IPS DF 6.9 (cell line): ENCODE measurements at regions not wholly inside any gene's neighbourhood (a gene's known extent, or its start where the extent isn't known, plus 50 kb on each side); places are given as distances from the start of the nearest gene placed in this dataset.

Experiments used
- DNase-seq: peaks from one replicate; pipeline ENCODE4 v3.0.0-alpha.2; 2013; ENCODE audit warnings: low read depth, low spot score
- H3K27ac ChIP-seq: one replicate; pipeline ENCODE4 v1.5.1; 2013; ENCODE audit warnings: low read length, control low read depth
- H3K27me3 ChIP-seq: 2 replicates; pipeline ENCODE4 v1.6.1; 2013; ENCODE audit warnings: mild to moderate bottlenecking, low read length; ENCODE audit not compliant: control insufficient read depth, insufficient read depth
- H3K36me3 ChIP-seq: 2 replicates; pipeline ENCODE4 v1.6.1; 2013; ENCODE audit warnings: low read length; ENCODE audit not compliant: control insufficient read depth, insufficient read depth
- H3K4me1 ChIP-seq: 2 replicates; pipeline ENCODE4 v1.6.1; 2013; ENCODE audit warnings: low read length; ENCODE audit not compliant: control insufficient read depth, insufficient read depth
- H3K4me3 ChIP-seq: 2 replicates; pipeline ENCODE4 v1.5.1; 2013; ENCODE audit warnings: mild to moderate bottlenecking, low read length
- H3K9me3 ChIP-seq: 2 replicates; pipeline ENCODE4 v1.6.1; 2013; ENCODE audit warnings: low read length, inconsistent platforms; ENCODE audit not compliant: control insufficient read depth, insufficient read depth
- WGBS: extraction: QIAGEN DNeasy Blood & Tissue Kit; methylation state at CpG from one replicate; pipeline ENCODE4 v1.1.7; 2013; ENCODE audit warnings: mixed read lengths, missing lambda C conversion rate; ENCODE audit not compliant: insufficient read length, insufficient coverage; 5-methylcytosine and 5-hydroxymethylcytosine counted together

DNA sequence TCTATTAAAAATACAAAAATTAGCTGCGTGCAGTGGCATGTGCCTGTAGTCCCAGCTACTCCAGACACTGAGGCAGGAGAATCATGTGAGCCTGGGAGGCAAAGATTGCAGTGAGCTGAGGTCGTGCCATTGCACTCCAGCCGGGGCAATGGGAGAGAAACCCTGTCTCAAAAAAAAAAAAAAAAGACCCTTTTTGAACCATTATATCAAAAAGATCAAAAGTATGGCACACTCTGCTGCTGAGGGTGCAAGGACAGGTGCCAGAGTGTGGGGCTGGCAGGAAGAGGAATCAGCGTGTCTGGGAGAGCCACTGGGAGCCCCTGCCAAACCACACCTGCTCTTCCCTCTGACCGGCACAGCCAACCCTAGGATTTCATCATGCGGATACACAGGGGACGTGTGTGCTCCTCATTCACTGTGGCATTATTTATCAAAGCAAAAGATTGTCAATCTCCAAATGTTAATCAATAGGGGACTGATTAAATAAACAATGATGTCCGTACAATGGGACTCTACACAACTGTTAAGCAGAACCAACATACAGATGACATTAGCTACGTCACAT is 147.3 kb upstream of the TLE3 start:
- H3K27me3 ChIP-seq = no peaks in the 10 kb centered on the region
- H3K36me3 ChIP-seq = no peaks in the 10 kb centered on the region
- peaks cover 3% of the 10 kb centered on the region for H3K4me1 ChIP-seq
- H3K27ac ChIP-seq = no peak overlapping the region
- no peak overlapping the region for H3K4me3 ChIP-seq
- WGBS = no CpG with 5 or more reads among the region's 9 CpGs
- no peaks in the 10 kb centered on the region for H3K9me3 ChIP-seq
- no peak for DNase-seq

DNA sequence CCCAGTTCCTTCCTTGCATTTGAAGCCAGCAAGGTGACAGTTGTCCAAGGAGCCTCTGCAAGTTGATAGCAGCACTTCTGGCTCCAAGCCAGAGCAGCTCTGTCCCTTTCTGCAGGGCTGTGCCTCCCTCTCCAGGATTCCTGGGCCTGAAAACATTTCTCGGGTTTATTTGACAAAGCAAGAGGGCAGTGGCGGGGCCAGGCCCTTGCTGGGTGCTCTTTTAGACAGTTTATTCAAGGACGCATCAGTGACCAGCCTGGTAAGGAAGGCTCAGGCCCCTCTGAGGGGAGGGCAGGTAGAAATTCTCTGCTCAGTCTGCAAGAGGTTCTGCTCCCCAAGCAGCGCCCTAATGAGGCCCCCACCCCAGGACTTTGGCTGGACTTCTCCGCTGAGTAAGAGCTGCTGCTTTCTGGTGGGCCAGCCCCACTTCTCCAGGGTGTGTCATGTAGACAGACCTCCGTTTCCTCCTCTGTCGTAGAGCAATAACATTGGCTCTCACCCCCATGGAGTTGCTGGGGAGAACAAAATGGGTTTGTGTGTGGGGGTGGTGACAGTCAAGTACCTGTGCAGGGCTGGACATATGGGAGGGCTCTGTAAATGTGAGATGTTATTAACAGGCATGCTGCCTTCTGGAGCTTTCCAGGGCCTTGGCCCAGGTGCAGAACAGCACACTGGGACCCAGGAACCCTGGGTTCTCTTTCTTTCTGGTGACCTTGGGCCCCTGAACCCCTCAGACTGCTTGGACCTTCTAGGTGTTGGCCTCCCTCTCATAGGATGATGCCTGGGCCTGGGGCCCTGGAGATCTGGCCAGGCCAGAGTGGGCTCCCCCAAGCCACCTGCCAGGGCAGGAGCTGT is 146.2 kb upstream of the TLE3 start:
- Histone ChIP-seq H3K36me3 (no peaks in the 10 kb centered on the region), H3K27ac (no peak overlapping the region), H3K4me1 (peaks cover 3% of the 10 kb centered on the region), H3K27me3 (no peaks in the 10 kb centered on the region), H3K4me3 (no peak overlapping the region), H3K9me3 (no peaks in the 10 kb centered on the region)
- DNase-seq = no peak
- WGBS = no CpG with 5 or more reads among the region's 7 CpGs

DNA sequence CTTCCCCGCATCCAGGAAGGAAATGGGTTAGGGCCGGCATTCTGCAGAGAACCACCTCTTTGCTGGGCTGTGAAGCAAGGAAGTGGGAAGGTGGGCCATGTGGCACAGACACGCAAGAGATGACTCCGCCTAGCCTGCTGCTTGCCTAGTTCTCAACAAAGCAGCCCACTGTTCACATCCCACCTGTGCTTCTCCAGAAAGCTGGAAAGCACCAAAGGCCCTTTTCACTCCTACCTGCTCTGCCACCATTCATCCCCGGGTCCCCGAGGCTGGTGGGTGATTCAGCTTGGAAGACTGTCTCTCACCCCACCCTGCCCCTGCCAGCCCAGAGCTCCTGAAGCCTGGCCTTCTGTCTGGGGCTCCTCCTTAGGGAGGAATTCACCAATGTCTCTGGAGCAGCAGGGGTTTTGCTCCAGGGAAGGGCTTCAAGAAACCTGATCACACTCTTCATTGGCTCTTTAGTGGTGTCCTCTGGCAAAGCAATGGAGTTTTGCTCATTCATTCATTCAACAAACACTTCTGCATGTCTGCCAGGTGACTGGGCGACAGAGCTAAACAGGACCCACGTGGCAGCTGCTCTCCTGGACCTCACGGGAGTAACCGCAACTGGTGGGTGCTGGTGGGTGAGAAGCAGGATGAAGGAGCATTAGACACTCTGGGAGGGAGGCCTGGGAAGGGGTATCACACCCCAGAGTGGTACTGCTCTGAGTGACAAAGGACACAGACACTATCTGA is 145.4 kb upstream of the TLE3 start:
- no peak overlapping the region for H3K4me3 ChIP-seq
- peaks cover under 1% of the 10 kb centered on the region for H3K4me1 ChIP-seq
- no peaks in the 10 kb centered on the region for H3K9me3 ChIP-seq
- WGBS = no CpG with 5 or more reads among the region's 10 CpGs
- no peak for DNase-seq
- no peak overlapping the region for H3K27ac ChIP-seq
- no peaks in the 10 kb centered on the region for H3K36me3 ChIP-seq
- no peaks in the 10 kb centered on the region for H3K27me3 ChIP-seq

DNA sequence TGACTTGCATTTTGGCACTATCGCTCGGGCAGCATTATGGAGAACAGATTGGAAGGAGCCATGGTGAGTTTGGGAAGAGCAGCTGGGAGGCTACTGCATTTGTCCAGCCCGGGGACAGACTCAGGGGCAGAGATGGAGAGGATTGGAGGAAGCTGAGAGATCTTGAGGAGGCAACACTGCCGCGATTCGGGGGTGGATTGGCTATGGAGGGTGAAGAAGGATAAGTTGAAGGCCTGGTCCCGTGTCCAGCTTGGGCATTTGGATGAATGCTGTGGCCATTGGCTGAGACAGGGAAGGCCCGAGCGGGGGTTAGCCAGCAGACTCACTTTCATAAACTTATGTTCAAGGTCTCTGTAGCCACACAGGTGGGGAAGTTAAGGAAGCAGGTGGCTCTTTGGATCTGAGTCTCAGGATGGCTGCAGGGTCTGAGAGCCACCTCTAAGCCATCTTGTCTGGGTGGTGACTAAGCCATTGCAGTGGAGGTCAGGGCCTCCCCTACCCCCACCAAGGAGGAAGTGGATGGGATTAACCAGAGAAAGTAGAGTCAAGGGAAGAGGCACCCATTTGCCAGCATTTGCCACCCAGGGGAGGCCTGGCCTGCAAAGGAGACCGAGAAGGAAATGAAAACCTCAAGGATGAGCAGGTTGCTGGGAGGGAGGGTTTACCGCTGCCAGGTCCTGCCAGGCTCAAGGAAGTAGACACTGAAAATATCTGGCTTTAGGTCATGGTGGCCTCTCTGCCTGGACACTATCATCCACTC is 144.0 kb upstream of the TLE3 start:
- DNase-seq = no peak
- Histone ChIP-seq H3K36me3 (no peaks in the 10 kb centered on the region), H3K9me3 (no peaks in the 10 kb centered on the region), H3K4me3 (no peak overlapping the region), H3K27me3 (no peaks in the 10 kb centered on the region), H3K27ac (no peak overlapping the region), H3K4me1 (no peaks in the 10 kb centered on the region)
- no CpG with 5 or more reads among the region's 11 CpGs for WGBS

DNA sequence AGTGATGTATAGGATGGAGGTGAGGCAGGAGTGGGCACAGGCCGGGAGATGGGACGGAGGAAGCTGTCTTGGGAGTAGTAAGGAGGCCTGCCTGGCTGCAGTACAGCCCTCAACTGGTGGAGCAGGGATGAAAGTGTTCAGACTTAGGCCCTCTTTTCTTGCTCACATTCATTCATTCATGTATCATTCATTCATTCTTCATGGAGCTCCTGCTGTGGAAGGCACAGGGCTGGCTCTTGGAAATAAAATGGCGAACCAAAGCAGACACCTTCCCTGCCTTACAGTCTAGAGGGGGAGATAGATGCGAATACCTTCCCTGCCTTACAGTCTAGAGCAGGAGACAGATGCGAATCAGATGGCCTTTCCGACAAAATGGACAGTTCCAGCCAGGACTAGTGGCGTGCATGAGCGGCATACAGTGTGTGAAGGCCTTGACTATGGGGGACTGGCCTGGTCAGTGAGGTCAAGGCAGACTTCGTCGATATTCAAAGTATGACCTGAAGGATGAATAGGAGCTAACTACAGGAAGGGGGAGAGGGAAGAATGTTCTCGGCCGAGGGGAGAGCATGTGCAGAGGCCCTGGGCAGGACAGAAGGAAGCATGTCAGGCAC is 143.2 kb upstream of the TLE3 start:
- DNase-seq = no peak
- Histone ChIP-seq H3K36me3 (no peaks in the 10 kb centered on the region), H3K27me3 (no peaks in the 10 kb centered on the region), H3K27ac (no peak overlapping the region), H3K9me3 (no peaks in the 10 kb centered on the region), H3K4me3 (no peak overlapping the region), H3K4me1 (no peaks in the 10 kb centered on the region)
- WGBS = no CpG with 5 or more reads among the region's 12 CpGs

DNA sequence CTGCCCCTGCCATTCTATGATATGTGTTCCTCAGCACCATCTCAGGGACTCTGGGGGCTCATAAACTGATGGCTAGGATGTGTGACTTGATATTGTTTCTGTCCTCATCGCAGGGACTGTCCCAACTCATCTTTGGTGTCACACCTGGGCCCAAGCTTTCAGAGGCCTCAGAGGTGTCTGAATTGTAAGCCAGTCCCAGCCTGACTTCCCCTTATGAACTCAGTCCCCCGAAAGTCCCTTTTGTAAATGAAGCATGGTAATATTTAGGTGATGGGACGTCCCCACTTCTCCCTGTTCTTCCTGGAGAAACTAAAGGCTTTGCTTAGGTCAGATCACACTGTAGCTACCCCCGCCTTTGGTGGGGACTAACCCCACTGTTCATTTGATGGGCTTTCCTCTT is 142.4 kb upstream of the TLE3 start:
- no peaks in the 10 kb centered on the region for H3K27me3 ChIP-seq
- no peaks in the 10 kb centered on the region for H3K9me3 ChIP-seq
- no peak overlapping the region for H3K4me3 ChIP-seq
- H3K27ac ChIP-seq = no peak overlapping the region
- DNase-seq = no peak
- H3K36me3 ChIP-seq = no peaks in the 10 kb centered on the region
- WGBS = no CpG with 5 or more reads among the region's 4 CpGs
- no peaks in the 10 kb centered on the region for H3K4me1 ChIP-seq

DNA sequence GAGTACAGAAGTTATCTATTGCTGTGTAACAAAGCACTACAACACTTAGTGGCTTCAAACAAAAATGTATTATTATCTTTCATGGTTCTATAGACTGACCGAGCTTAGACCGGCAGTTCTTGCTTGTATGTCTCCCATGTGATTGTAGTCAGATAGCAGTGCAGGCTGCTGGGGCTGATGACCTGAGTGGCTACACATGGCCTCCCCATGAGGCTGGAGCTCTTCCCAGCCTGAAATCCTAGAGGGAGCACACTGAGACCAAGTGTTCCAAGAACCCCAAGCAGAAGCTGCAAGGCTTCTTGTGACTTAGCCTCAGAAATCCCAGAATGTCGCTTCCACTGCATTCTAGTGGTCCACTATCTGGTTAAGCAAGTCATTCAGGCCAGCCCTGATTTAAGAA is 141.2 kb upstream of the TLE3 start:
- no peaks in the 10 kb centered on the region for H3K27me3 ChIP-seq
- H3K4me1 ChIP-seq = no peaks in the 10 kb centered on the region
- H3K27ac ChIP-seq = no peak overlapping the region
- DNase-seq = no peak
- WGBS = no CpG with 5 or more reads among the region's 3 CpGs
- H3K4me3 ChIP-seq = no peak overlapping the region
- H3K9me3 ChIP-seq = no peaks in the 10 kb centered on the region
- H3K36me3 ChIP-seq = no peaks in the 10 kb centered on the region

DNA sequence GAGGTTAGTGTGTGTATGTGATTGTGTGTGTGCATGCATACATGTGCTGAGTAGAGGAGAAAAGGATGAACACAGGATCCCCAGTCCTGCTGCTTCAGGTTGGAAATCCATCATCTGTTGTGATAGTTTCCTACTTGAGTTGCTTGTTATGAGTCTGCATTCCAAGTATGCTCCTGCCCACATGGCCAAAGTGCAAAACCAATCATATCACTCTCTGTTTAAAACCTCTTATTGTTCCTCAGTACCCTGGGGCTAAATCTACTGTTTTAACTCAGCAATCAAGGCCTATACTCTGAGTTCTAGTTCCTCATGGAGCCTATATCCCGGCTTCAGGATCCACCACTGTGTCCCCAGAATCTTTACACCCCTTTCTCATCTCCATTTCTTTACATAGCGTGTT is 139.9 kb upstream of the TLE3 start:
- no peaks in the 10 kb centered on the region for H3K27me3 ChIP-seq
- no peak for DNase-seq
- no peak overlapping the region for H3K4me3 ChIP-seq
- WGBS = no CpG with 5 or more reads among the region's 2 CpGs
- H3K27ac ChIP-seq = no peak overlapping the region
- H3K9me3 ChIP-seq = no peaks in the 10 kb centered on the region
- H3K36me3 ChIP-seq = no peaks in the 10 kb centered on the region
- H3K4me1 ChIP-seq = no peaks in the 10 kb centered on the region

DNA sequence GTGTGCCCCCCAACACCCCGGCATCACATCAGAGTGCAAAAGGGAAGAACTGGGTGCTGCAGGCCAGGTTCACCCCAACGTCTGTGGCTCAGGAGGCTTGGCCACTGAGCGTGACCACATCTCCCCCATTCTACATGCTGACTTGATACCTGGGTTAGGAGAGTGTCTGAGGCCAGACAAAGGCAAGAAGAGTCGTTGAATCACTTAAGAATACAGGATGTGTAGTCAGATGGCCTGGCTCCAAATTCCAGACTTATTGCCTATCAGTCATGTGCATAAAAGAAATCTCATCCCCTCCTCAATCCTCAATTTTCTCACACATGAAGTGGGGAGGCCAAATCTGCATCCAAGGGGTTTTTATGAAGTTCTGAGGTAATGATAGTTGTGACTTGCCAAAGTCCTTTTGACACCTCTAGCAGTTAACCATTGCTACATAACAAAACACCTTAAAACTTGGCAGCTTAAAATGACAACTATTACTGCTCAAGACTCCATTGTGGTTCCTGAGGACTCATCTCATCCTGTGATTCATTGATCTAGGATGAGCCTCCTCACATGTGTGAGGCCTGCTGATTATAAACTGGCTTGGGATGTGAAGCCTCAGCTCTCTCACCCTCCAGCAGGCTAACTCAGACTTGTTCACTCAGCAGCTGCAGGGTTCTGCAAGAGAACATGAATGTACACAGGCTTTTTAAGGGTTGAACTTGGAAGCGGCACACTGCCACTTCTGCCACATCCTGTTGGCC is 138.8 kb upstream of the TLE3 start:
- Histone ChIP-seq H3K9me3 (no peaks in the 10 kb centered on the region), H3K4me1 (no peaks in the 10 kb centered on the region), H3K36me3 (no peaks in the 10 kb centered on the region), H3K27me3 (no peaks in the 10 kb centered on the region), H3K4me3 (no peak overlapping the region), H3K27ac (no peak overlapping the region)
- WGBS = no CpG with 5 or more reads among the region's 5 CpGs
- DNase-seq = no peak
